WTC11 (cell line): ENCODE measurements at regions not wholly inside any gene's neighbourhood (a gene's known extent, or its start where the extent isn't known, plus 50 kb on each side); places are given as distances from the start of the nearest gene placed in this dataset.

Experiments used
- ATF2 ChIP-seq: sonication (generic); formaldehyde crosslinking; IDR thresholded peaks from 2 replicates; pipeline ENCODE4 v1.8.1; 2022; ENCODE audit warnings: low read depth, missing genetic modification reagents, borderline replicate concordance
- CREB1 ChIP-seq: sonication (generic); formaldehyde crosslinking; IDR thresholded peaks from 2 replicates; pipeline ENCODE4 v1.8.0; 2023; ENCODE audit warnings: mild to moderate bottlenecking, missing genetic modification reagents
- CTCF ChIP-seq: fragments of 200-600 bp; IDR thresholded peaks from 2 replicates; pipeline ENCODE4 v1.8.0; 2022; ENCODE audit warnings: antibody characterized with exemption
- ESRRA ChIP-seq: sonication (generic); formaldehyde crosslinking; IDR thresholded peaks from 2 replicates; pipeline ENCODE4 v1.8.1; 2022; ENCODE audit warnings: mild to moderate bottlenecking, missing genetic modification reagents, borderline replicate concordance
- MYBL2 ChIP-seq: sonication (generic); formaldehyde crosslinking; IDR thresholded peaks from 2 replicates; pipeline ENCODE4 v1.8.1; 2023; ENCODE audit warnings: mild to moderate bottlenecking, moderate library complexity, missing genetic modification reagents
- NFYB ChIP-seq: sonication (generic); formaldehyde crosslinking; conservative IDR thresholded peaks from 2 replicates; pipeline ENCODE4 v1.8.0; 2022; ENCODE audit warnings: low read depth, missing genetic modification reagents
- SMAD3 ChIP-seq: sonication (generic); formaldehyde crosslinking; IDR thresholded peaks from 2 replicates; pipeline ENCODE4 v1.8.0; 2022; ENCODE audit warnings: missing genetic modification reagents, mild to moderate bottlenecking, borderline replicate concordance
- SOX15 ChIP-seq: fragments of 250-450 bp; sonication (Bioruptor Pico); IDR thresholded peaks from 2 replicates; pipeline ENCODE4 v1.9.0; 2021; ENCODE audit warnings: mild to moderate bottlenecking
- USF2 ChIP-seq: sonication (generic); formaldehyde crosslinking; IDR thresholded peaks from 2 replicates; pipeline ENCODE4 v1.8.1; 2023; ENCODE audit warnings: mild to moderate bottlenecking, missing genetic modification reagents, moderate library complexity
- ZNF416 ChIP-seq: fragments of 250-450 bp; sonication (Bioruptor Pico); IDR thresholded peaks from 2 replicates; pipeline ENCODE4 v1.9.0; 2021; ENCODE audit warnings: mild to moderate bottlenecking, inconsistent platforms
- ZNF423 ChIP-seq: fragments of 250-450 bp; sonication (Bioruptor Pico); IDR thresholded peaks from 2 replicates; pipeline ENCODE4 v2.1.2; 2022; ENCODE audit warnings: mild to moderate bottlenecking, moderate library complexity
- TF ChIP-seq, protein P1 (sequence below): sonication (generic); formaldehyde crosslinking; IDR thresholded peaks from 2 replicates; pipeline ENCODE4 v1.8.1; 2023; ENCODE audit warnings: mild to moderate bottlenecking, missing genetic modification reagents, borderline replicate concordance
- TF ChIP-seq, protein P2 (sequence below): sonication (generic); formaldehyde crosslinking; IDR thresholded peaks from 2 replicates; pipeline ENCODE4 v1.8.1; 2023; ENCODE audit warnings: mild to moderate bottlenecking, moderate library complexity, missing genetic modification reagents

- TF ChIP-seq ZNF423 (CRISPR knock-in tag) (no peak), USF2 (CRISPR knock-in tag) (no peak), NFYB (CRISPR knock-in tag) (no peak), CTCF (no peak), MYBL2 (CRISPR knock-in tag) (no peak), ATF2 (CRISPR knock-in tag) (no peak), ESRRA (CRISPR knock-in tag) (no peak), SOX15 (CRISPR knock-in tag) (no peak), SMAD3 (CRISPR knock-in tag) (no peak), ZNF416 (CRISPR knock-in tag) (no peak), CREB1 (CRISPR knock-in tag) (no peak)
- TF ChIP-seq, protein P1, sequence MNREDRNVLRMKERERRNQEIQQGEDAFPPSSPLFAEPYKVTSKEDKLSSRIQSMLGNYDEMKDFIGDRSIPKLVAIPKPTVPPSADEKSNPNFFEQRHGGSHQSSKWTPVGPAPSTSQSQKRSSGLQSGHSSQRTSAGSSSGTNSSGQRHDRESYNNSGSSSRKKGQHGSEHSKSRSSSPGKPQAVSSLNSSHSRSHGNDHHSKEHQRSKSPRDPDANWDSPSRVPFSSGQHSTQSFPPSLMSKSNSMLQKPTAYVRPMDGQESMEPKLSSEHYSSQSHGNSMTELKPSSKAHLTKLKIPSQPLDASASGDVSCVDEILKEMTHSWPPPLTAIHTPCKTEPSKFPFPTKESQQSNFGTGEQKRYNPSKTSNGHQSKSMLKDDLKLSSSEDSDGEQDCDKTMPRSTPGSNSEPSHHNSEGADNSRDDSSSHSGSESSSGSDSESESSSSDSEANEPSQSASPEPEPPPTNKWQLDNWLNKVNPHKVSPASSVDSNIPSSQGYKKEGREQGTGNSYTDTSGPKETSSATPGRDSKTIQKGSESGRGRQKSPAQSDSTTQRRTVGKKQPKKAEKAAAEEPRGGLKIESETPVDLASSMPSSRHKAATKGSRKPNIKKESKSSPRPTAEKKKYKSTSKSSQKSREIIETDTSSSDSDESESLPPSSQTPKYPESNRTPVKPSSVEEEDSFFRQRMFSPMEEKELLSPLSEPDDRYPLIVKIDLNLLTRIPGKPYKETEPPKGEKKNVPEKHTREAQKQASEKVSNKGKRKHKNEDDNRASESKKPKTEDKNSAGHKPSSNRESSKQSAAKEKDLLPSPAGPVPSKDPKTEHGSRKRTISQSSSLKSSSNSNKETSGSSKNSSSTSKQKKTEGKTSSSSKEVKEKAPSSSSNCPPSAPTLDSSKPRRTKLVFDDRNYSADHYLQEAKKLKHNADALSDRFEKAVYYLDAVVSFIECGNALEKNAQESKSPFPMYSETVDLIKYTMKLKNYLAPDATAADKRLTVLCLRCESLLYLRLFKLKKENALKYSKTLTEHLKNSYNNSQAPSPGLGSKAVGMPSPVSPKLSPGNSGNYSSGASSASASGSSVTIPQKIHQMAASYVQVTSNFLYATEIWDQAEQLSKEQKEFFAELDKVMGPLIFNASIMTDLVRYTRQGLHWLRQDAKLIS (CRISPR knock-in tag), result no peak
- TF ChIP-seq, protein P2, sequence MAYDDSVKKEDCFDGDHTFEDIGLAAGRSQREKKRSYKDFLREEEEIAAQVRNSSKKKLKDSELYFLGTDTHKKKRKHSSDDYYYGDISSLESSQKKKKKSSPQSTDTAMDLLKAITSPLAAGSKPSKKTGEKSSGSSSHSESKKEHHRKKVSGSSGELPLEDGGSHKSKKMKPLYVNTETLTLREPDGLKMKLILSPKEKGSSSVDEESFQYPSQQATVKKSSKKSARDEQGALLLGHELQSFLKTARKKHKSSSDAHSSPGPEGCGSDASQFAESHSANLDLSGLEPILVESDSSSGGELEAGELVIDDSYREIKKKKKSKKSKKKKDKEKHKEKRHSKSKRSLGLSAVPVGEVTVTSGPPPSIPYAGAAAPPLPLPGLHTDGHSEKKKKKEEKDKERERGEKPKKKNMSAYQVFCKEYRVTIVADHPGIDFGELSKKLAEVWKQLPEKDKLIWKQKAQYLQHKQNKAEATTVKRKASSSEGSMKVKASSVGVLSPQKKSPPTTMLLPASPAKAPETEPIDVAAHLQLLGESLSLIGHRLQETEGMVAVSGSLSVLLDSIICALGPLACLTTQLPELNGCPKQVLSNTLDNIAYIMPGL (CRISPR knock-in tag), result no peak
These were observed 154.3 kb downstream of the NDUFA10 start for GRCh38 chr2:239870863-239871262.
